ENCODE measurements at regions not wholly inside any gene's neighbourhood (a gene's known extent, or its start where the extent isn't known, plus 50 kb on each side); places are given as distances from the start of the nearest gene placed in this dataset.

DNA sequence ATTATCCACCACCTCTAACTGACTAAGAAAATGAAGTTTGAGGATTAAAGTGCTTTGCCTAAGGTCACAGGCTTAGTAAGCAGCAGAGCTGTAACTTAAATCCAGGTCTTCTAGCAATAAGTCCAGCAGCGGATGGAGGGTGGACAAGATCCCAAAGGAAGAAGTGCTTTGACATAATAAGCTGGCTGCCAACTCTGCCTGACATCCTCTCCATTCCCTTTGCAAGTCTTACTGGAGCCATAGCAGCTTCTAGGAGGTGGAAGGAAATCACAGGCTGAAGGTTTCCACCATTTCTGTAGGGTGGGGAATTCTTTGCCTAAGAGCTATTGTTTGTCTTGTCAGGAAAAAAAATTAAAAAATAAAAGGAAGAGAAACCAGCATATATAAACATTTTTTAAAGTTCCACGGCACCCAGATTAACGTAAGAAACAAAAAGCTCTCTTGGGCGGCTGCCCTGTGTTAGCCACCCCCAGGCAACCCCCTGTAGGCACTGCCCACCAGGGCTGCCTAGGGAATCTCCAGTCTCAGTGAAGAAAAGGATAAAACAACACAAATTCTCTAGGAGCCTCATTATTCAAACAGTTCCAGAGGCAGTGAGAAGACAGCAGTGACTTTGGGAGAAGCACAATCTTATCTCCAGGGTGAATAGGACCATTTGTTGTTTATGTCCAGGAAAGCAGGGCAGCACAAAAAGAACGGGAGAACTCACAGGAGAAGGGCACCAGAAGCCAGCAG is 380.8 kb upstream of the CADM1 start:
- no peak for ATAC-seq

DNA sequence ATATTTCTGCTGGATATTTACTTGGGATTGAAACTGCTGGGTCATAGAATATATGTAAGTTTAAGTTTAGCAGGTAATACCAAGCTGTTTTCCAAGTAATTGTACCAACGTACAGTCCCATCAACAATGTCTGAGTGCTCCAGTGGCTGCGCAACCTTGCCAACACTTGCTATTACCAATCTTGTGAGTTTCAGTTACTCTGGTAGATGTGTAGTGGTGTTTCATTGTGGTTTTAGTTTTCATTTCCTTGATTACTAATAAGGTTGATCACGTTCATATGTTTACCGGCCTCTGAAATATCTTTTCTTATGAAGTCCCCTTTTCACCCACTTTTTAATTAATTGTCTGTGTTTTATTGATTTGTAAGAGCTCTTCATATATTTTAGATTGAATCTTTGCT is 370.6 kb upstream of the CADM1 start:
- no peak for ATAC-seq

DNA sequence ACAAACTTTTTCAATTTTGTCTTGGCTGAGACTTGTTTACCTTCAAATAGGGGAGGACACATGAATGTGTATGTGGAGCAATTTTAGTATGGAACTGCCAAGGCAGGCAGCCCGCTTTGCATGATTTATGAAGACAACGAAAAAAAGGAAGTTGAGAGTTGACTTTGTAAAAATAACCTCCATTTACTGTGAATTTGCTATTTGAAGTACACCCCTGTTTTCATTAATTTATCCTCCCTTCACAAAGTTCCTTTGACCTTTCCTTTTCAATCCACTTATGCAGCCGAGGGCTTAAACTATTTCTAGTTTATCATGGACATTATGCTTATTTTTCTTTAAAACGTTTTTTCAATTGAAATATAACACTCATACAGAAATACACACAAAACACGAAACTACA is 369.6 kb upstream of the CADM1 start:
- no peak for ATAC-seq

DNA sequence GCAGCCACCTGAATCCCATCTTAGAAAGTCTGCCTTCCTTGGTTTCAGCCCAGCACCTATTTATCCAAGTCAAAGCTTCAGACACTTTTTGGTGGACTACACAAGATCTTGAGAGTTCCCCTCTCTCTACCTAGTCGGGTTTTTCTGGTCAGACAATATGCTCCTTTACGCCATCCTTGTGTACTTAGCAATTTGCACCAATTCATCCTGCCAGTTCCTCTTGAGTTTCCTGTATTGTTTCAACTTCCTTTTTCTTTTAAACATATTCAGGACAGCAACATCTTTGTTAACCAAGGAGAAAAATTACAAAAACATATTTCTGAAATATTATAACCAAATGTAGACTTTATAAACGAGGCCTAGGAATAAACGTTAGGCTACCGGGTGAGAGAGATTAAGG is 368.2 kb upstream of the CADM1 start:
- no peak for ATAC-seq

- ATAC-seq, result no peak
These were observed 367.0 kb upstream of the CADM1 start for GRCh38 chr11:115871161-115871760.

- ATAC-seq, result peak; percentile 73
These were observed 365.7 kb upstream of the CADM1 start for GRCh38 chr11:115869780-115870431.

DNA sequence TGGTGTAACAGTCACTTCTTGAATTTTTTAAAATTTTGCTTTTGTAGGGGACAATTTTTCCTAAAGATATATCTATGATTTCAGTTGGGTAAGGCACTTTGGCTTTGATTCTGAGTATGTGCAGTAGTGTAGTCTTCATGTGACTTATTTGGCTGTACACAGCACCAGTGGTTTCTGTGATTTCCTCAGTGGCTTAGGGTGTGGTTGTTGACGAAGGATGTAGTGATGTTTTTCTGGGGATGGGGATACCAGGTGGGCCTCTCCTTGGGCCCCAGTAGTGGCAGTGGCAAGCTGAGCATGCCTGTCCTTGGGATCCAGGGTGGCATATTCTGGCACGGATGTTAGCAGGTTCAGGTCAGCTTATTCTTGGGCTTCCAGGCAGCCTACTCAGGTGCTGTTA is 364.9 kb upstream of the CADM1 start:
- no peak for ATAC-seq

GRCh38 chr11:115860246-115860645 is 356.0 kb upstream of the CADM1 start:
- ATAC-seq, result no peak

DNA sequence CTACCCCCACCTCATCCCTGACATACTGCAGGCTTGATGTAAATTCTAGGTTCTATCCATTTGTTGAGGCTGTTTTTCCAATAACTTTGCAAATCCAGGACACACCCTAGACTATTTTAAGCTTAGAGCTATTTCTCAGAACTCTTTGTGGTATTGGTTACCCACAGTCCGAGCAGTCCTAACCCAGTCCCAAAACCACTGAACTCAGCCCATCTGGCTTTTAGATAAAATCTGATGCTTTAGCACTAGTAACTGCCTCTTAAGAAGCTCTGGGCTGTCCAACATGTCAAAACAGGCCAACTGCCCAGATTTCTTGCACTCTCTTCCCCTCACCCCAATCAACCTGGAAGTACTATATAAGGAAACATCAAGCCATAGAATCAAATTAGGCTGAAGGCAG is 344.4 kb upstream of the CADM1 start:
- ATAC-seq, result no peak

DNA sequence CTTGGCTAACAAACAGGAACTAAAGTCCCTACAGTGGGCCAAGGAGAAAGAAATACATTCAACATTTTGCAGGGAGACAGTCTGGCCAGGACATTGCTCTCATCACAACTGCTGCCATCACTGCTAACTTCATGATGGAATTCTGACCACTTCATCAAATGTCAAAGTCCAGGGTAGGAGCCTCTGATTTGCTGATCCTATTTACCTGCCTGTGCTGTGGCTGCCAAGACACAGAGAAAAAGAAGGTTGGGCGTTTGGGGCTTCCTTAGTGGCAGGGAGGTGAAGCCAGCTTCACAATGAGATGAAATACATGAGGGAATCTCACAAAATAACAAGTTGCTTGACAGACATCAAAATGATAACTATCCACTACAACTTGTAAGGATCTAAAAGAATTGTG is 343.9 kb upstream of the CADM1 start:
- no peak for ATAC-seq

DNA sequence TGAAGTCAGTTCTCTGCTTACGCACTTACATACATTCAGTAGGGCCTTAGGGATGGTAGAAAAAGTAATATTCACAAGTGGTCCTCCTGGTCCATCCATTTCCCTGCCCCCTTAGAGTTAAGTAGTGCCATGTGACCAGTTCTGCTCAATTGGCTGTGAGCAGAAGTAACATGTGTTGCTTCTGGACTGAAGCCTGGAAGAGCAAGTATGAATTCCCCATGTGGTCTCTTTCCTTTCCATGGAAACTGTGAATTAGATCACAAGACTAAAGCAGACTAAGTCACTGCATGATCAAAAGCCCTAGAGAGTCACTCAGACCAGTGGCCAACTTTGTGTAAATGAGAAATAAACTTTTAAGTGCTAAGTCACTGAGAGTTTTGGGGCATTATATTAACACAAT is 341.7 kb upstream of the CADM1 start:
- ATAC-seq, result no peak

- no peak for ATAC-seq
These were observed 339.5 kb upstream of the CADM1 start for GRCh38 chr11:115843685-115844084.

- no peak for ATAC-seq
These were observed 338.9 kb upstream of the CADM1 start for GRCh38 chr11:115843111-115843510.

DNA sequence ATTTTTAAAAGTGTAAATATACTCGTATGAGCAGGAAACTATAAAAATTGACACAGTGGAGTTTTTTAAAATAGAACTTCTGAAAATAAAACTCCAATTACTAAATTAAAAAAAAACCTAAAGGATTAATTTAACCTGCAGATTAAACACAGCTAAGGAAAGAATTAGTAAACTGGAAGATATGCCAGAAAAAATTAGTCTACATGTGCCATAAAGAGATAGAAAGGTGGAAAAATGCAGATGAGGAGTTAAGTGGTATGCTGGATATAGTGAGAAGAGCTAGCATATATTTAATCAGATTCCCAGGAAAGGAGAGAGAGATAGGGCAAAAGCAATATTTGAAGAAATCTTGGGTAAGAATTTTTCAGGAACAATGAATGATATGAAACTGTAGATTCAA is 315.8 kb upstream of the CADM1 start:
- no peak for ATAC-seq

GRCh38 chr11:115819014-115819413 is 314.8 kb upstream of the CADM1 start:
- no peak for ATAC-seq

- ATAC-seq, result no peak
These were observed 313.7 kb upstream of the CADM1 start for GRCh38 chr11:115817844-115818468.

DNA sequence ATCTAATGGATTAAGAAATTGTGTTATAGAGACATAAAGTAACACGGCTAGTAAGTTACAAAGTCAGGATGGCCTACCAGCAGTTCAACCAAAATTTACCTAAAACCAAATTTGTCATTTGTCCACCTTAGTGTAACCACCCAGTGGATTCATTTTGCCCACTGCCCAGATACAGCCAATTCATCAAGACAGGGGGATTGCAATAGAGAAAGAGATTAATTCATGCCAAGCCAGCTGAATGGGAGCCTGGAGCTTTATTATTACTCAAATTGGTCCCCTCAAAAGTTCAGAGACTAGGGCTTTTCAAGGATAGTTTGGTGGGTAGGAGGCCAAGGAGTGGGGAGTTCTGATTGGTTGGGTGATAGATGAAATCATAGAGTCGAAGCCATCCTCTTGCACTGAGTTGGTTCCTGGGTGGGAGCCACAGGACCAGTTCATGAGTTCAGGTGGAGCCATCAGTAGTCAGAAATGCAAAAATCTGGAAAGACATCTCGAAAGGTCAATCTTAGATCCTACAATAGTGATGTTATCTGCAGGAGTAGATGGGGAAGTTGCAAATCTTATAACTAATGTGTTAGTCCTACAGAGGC is 304.2 kb upstream of the CADM1 start:
- no peak for ATAC-seq

GRCh38 chr11:115806056-115806455 is 301.8 kb upstream of the CADM1 start:
- ATAC-seq, result no peak

DNA sequence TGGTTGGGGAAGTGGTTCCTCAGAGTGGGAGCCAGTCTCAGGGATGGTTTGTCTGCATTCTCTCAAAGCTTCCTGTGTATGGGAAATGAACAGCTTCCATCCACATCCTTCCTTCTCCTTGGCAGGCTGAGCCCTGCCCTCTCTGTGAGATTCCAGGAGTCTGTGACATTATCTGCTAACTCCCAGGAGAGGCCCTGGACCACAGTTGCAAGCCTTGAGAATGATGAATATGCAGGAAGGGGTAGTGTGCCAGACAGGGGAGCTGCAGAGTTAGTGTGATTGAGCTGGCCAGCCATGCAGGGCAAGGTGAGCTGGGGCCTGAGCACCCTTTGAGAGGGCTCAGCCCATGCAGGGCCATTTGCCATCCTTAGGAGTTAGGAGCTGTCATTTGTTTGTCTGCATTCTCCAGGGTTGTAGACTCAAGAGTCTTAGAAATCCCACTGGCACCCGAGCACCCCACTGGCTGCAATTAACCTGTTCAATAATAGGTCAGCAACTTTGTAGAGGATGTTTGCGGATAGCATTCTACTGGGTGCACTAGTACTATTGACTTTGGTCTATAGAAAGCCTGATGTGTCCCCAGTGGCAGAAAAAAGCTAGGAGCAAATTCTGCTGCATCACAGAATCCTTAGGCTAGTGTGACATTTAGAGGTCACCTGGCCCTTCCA is 299.0 kb upstream of the CADM1 start:
- ATAC-seq, result no peak

GRCh38 chr11:115802641-115803040 is 298.4 kb upstream of the CADM1 start:
- ATAC-seq, result no peak

GRCh38 chr11:115792903-115793302 is 288.7 kb upstream of the CADM1 start:
- no peak for ATAC-seq

DNA sequence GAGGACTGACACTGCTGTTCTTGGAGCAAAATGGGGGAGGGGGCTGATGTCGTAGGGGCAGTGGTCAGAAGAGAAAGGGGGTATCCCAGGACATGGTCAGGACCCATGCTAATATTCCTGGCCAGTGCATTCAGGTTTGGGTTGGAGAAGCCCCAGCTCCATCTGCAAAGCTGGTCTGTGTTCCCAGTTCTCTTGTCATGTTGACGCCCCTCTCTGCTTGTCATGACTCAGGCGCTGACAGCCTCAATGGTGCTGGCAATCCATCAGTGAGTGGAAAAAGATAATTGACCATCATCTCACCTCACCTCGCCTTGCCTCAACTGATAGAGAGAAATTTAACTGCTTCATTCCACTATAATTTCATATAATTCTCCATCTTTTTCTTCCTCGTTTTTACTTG is 283.1 kb upstream of the CADM1 start:
- no peak for ATAC-seq
